Stimulated activated CD4-positive, alpha-beta T cell treated with anti-CD3 and anti-CD28 coated beads, TNF-alpha, amount 100 ng/mL, for 48 hours (primary cell): ENCODE measurements at regions not wholly inside any gene's neighbourhood (a gene's known extent, or its start where the extent isn't known, plus 50 kb on each side); places are given as distances from the start of the nearest gene placed in this dataset.
"Not testable (repeated sequence)": the region's sequence is repeated elsewhere in the genome, so short reads cannot be mapped to it uniquely, and the experiment has no call there.

ENCODE experiments used
- DNase-seq, 3 donors: peaks; one replicate each; pipeline ENCODE4 v3.0.0-alpha.2; 2020; ENCODE audit warnings: low read depth in 3 of 3

DNA sequence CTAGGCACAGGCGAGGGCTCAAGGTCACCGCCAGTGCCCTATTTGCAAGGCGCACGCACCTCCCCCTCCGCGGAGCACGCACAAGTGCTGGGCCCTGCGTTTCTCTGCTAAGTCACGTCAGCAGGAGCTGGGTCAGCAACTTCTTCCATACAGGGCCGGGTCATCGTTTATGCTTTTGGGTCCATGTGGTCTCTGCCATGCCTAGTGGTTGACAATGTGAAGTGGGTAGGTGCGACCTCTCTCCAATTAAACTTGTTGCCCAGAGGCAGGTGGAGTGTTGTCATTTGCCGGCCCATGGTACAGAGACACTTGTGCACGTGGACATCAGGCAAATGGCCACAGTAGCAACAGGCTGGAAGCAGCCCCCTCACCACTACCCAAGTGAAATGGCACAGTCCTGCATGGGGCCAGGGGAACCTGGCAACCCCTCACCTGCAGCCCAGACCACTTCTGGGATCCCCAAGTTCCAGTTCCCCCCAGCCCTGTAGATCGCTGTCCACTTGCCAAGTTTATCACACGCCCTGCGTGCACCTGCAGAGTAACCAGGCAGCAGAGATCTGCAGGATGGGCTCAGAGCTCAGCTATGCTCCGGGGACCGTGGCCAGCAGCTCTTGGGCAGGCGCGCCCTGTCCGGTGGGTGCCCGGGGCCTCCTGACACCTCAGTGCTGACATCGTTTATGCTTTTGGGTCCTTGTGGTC is 86.1 kb upstream of the PPP2R2D start:
- no peak for DNase-seq

DNA sequence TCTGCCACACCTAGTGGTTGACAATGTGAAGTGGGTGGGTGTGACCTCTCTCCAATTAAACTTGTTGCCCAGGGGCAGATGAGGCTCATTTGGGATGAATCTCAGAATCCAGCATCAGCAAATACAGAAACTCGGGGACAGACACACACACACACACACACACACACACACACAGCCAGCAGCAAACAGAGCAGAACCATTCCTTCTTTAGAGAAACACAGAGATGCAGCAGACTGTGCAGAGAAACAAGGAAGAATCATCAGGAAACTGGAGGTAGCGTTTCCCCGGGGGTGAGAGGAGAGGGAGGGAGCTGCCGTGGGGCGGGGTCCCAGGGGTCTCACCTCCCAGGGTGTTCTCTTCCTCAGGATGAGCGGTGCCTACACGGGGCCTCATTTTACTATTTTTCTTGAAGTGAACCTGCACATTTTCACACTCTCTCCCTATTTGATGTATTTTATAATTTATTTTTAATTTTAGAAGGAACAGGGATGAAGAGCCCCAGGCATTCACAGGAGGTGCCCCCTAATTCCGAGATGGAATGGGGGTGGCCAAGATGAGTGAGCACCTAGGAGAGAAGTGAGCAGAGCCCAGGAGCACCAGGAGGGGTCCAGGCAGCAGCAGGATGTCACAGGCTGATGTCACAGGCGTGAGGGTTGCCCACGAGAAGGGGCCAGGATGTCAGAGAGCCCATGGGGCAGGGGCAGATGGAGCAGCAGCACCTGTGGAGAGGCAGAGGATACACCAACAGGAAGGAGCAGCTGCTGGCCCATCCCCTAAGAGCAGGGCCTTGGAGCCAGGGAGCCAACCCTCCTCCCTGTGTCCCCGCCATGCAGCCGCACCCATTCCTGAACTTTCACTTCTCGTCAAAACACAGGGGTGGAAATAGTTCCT is 85.3 kb upstream of the PPP2R2D start:
- DNase-seq = no peak

DNA sequence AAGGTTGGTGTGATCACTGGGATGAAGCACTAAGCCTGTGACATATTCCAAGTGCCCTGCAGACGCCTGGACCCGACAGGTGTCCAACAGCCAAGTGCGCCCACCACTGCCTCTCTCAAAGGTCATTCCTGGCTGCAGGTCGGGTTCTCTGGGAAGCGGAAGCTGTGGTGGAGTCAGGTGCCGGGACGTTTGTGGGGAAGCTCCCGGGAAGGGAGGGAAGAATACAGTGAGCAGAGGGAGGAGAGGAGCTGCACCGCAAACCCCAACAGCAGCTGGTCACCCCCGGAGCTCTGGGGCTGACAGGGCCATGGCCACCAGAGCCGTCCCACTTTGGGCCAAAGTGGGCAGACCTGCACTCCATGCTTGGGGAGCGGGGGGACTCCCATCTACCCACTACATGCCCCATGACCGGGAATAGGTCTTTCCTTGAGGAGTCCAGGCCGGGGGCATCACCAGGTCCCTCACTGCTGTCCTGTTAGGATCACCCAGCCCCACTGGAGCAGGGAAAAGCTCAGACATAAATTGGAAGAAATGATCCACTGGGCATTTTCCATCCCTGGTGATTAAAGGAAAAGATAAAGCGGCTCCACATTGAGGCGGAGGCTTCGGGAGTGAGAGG is 84.5 kb upstream of the PPP2R2D start:
- no peak for DNase-seq

DNA sequence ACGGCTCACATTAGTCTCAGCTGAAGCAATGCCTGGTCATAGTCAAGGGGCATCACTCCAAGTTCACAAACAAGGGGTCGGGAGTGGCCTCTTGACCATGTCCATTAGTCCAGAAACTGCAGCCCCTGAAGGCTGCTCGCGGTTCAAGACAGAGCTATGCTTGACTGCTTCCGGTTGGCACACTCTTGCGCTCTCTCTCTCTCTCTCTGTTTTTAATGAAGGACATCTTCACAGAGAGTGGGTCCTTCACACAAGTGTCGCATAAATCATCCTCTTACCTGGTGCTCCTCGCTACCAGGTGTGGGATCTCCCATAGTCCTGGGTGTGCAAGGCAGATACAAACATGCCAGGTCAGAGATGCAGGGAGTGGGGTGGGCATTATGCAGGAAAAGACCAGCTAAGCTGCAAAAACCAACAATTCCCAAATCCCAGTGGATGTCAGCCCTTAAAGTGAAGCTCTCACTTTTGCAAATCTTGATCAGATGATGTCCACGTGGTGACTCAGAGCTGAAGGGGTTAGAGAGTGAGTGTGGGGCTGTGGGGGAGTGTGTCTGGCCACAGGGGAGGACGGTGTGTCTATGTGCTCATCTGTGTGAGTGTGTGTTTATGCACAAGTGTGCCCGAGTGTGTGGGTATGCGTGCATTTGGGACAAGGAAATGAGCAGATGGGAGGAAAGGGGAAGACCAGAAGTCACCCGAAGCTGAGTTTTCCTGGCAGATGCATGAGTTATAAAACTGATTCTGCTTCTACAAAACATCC is 83.7 kb upstream of the PPP2R2D start:
- DNase-seq = no peak

DNA sequence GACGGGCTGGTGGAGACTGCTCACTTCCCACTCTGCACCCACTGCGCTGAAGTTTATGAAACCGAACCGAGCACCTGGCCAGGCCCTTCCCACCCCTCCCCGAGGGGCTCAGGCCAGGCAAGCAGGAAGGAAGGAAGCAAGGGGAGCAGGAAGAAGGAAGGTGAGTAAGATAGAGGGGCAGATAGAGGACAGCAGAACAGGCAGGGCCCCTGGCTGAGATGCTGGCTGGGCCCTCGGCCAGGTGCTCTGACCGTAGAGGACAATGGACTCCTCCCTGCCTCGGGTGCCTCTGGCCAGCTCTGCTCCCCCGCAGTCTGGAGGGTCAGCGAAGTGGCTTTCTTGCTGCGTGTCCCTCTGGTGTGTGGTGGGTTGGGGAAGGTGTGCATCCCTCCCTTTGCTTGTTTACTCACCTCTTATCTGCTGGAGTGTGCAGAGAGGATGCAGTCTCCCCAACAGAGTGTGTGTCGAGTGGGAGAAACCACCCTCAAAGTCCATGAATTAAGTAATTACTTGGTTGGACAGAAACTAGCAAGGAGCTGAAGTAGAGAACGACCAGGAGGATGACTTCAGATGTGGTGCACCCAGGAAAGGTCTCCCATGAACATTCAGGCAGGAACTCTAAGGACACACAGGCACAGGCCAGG is 82.8 kb upstream of the PPP2R2D start:
- DNase-seq = no peak

DNA sequence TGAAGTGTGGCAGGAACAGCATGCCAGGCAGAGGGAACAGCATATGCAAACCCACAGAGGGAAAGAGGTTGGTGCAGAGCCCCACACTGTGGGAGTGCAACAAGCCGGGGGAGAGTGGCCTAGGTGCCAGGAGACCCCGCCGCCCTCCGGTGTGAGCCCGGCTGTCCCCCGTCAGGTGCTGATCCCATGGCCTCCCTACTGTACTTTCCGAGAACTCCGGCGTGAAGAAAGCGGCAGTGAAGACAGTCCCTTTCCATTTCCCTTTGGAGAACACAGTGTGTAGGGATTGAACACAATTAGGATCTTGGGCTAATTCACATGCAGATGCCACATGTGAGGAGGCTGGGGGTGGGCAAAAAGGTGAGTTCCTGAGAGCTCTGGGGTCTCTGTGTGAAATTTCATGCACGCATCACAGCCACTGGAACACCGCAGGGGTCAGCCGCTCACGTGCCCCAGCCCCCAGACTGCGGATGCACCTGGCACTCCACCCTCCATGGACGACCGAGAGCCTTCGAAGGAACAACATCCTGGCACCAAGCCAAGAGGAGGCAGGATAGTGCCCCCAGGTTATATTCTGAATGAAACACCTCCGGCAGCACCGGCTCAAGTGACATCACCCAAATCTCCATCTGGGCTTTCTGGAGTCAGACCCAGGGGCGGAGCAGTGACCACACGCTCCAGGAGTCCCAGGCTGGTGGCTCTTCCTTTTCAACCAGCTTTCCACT is 82.1 kb upstream of the PPP2R2D start:
- DNase-seq = no peak

DNA sequence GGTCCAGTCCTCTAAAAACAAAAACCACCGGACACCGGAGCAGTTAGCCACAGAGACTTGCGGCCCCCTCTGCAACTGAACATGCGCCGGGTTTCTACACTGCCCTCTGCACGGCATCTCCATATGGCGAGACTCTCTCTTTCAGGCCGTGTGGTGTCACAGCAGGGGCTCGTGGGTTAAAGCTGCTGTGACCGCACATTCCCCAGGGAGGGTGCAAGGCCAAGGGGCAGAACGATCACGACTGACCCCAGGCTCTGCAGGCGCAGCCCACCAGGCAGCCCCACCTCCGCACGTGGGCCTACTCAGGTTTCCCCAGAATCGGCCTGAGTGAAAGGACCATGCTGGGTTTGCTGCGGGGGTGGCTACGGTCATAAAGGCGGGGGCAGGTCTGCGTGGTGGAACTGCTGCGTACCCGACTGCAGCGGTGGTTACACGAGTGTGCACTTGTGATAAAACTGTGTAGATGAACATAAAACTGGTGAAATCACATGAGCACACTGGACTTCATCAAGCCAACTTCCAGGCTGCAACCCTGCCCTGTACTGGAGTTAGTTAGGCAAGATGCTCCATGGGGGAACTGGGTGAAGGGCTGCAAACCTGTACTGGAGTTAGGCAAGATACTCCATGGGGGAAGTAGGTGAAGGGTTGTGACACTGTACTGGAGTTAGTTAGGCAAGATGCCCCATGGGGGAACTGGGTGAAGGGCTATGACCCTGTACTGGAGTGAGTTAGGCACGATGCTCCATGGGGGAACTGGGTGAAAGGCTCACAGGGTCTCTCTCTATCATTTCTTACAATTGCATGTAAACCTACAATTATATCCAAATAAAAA is 81.4 kb upstream of the PPP2R2D start:
- DNase-seq = no peak

DNA sequence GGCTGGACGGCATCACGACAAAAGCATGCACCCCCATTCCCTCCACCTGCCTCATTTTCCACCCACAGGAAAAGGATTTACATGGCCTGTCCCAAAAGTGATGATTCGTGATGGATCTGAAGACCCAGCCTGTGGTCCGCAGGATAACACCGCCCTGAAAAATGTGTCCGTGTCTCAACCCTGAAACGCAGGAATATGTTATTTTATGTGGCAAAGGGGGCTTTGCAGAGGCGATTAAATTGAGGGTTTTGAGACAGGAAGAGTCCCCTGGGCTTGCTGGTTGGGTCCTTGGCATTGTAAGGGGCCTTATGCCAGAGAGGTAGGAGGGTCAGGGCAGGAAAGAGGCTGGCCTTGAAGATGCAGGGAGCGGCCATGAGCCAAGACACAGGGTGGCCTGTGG is 80.2 kb upstream of the PPP2R2D start:
- DNase-seq = no peak

DNA sequence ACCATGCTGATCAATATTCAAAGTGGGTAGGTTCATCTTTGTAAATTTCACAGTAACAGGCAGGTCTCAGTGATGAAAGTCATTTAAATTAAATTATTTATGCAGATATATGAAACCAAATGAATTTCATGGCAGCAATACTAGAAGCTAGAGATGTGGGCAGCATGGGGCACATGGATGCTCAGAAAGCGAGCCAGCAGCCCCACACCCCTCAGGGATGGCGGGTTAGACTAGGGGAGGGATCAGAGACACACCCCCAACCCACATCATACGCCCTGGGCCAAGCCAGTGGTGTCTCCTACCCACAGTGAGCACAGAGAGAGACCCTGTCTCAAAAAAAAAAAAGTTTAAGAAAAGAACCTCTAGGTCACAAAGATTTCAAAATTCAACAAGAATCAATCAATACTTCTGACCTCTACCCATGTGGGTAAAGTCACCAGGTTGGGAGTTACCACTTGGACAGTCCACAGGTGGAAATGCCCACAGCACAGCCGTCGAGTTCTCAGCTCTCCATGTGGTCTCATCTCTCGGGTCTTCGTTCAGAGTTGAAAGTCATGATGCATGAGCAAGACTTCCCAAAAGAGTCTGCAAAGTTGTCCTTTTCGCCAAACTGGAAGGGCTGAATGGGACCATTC is 79.3 kb upstream of the PPP2R2D start:
- no peak for DNase-seq

DNA sequence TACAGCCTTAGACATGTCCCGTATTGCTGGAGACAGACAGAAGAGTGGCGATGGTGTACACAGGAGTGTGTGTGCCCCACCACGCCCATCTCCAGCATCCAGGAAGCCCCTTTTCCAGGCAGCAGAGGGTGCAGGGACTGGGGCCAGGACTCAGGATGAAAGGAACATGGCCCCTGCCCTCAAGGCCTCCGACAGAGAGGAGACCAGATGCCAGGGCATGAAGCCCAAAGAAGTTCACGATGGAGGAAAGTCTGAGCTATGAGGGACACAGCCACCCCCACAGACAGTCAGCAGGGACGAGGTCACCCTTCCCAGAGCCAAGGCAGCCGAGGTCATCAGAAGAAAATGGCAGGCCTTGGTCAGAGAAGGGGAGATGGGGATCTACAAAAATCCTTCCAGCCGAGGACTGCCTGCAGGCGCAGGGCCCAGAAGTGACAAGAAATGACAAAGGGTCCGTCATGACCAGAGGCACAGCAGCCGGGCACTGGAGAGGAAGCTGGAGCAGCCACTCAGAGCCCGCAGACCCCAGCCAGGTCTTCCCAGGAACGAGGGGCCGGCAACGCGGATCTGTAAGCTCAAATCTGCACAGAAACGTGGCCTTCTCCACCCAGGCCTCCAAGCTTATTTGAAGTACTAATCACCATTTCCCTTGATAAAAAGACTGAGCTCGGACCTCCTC is 78.7 kb upstream of the PPP2R2D start:
- no peak for DNase-seq

DNA sequence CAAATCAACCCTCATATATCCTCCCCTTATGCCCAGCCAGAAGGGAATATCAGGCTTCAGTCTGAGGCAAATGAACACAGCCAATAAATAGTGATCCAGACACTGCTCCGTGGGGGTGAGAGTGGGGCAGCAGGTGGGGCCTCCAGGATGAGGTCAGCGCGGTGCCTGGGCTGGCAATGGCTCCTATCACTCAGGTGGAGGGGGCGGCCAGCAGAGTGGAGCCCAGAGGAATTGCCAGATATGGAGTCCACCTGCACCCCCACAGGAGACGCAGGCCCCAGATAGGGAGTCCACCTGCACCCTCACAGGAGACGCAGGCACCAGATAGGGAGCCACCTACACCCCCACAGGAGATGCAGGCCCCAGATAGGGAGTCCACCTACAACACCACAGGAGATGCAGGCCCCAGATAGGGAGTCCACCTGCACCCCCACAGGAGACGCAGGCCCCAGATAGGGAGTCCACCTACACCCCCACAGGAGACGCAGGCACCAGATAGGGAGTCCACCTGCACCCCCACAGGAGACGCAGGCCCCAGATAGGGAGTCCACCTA is 78.0 kb upstream of the PPP2R2D start:
- no peak for DNase-seq

DNA sequence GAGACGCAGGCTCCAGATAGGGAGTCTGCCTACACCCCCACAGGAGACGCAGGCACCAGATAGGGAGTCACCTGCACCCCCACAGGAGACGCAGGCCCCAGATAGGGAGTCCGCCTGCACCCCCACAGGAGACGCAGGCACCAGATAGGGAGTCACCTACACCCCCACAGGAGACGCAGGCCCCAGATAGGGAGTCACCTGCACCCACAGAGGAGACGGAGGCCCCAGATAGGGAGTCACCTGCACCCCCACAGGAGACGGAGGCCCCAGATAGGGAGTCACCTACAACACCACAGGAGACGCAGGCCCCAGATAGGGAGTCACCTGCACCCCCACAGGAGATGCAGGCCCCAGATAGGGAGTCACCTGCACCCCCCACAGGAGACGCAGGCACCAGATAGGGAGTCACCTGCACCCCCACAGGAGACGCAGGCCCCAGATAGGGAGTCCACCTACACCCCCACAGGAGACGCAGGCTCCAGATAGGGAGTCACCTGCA is 77.2 kb upstream of the PPP2R2D start:
- DNase-seq = not testable (repeated sequence)

DNA sequence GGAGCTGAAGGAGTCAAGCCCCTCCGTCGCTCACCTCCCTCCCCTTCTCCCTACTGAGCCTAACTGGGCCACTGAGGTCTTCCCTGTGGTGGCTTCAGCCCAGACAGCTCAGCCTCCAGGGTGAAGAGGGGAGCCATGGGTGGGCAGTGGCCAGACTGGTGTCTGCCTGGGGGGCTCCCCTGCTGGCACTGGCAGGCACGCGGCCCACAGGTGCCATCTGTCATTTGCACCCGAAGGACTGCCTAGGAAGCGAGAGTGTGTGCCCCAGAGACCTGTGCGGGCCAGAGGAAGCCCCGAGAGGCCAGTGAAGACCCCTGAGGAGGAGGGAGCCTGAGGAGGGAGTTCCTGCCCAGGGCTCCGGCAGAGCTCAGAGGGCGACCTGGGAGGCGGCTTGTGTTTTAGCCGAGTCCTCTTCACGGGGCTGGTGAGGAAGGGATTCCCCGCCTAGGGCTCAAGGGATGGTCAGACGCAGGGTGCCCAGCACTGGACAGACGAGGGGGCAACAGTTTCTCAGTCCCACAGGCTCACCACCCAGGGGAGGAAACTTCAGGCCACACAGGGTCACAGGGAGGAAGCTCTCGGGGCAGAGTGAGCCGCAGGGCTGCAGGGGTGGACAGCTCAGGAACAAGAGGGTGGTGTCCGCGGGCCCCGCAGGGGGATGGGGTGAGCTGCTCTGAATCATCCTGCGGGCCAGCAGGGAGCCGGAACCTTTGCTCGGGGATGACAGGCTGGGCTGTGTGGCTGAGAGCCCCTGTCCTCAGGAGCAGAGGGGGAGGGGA is 76.2 kb upstream of the PPP2R2D start:
- DNase-seq = no peak

DNA sequence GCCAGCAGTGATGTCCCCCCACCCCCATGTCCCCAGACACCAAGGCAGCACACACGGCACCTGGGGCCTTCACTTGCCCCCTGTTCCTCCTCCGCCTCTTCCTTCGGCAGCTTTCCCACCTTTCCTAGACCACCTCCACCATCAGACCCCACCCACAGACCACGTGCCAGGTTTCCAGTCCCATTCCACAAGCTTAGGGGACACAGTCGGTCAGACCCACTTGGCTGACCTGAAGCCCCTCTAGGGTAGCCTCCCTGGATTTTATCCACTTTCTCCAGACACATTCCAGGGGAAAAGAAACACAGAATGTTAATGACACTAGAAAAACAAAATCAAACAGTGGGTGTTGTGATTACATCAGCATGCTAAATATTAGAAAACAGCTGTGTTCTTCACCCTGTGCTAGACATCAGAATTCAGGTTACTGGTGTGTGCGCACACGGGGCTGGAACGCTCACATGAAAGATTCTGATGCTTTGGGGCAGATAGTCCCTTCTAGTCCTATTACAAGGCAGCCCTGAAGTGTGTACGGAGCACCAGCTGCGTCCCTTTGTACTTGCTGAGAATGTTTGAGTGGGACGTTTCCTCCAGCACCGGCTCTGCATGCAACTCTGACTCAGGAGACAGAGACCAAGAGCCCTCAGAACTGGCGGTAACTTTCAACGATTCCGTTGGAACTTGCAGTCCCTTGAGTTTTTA is 75.5 kb upstream of the PPP2R2D start:
- DNase-seq = no peak

DNA sequence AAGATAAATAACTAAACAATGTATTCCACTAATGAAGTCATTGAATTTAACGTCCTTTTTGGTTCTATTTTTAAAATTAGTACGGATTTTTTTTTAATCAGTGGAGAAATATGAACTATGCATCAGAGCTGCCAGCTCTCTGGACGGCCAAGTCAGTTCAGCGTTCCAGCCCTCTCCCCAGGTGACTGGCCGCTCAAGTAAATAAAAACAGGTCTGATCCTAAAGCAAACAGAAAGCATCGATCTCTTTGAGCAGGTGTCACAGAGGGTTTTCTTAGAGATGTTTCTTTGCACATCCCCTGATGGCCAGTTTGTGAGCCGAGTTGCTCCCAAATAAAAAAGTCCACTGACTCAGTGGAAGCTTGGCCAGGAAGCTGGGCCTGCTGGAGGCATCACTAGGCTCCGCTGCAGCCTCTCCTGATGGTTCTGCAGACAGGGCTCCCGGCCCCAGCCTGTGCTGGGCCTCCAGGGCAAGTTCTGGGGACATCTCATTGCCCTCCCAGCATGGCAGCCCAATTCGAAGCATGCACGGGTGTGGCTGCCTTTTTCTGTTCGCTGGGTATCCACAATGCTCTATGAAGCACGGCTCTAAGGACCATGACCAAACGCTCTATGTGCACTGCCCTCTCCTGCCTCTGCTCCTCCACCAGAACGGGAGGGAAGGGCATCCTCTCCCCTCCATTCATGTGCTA is 74.7 kb upstream of the PPP2R2D start:
- no peak for DNase-seq

DNA sequence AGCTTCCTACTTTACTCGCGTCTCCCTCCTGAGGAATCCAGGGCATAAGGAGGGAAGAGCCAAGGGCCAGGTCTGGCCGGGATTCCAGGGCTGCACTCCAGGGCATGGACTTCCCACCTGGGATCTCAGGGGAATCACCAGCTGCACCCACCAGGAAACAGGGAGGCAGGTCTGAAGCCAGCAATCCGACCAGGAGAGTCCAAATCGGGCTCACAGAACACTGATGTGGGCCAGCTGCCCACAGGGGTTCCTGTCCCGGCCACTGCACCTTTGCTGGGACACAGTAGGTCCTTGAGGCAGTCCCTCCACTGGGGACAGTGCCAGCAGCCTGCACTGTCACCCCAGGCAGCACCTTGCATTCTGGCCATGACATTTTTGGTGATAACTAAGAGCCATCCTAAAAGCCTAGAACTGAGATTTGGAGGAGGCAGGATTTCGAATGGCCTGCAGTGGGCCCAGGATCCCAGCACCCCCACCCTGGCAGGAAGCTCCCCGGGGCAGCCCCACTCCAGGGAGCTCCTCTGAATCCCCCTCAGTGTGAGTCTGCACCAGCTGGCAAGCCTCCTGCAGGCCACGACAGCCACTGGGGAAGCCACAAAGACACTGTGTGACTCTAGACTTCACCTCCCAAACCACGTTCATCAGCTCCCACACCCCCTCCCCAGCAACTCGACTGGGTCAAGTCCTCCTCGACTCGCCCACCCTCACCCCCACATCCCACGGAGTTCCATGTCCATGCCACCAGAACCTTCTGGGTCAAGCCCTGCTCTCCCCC is 71.5 kb upstream of the PPP2R2D start:
- DNase-seq = no peak
